ENCODE measurements at regions not wholly inside any gene's neighbourhood (a gene's known extent, or its start where the extent isn't known, plus 50 kb on each side); places are given as distances from the start of the nearest gene placed in this dataset.

- TF ChIP-seq YY1 (IDR thresholded peaks at IDR 0.05; ENCODE audit: low read depth), result no peak
- TF ChIP-seq ZBTB7A (IDR thresholded peaks at IDR 0.05; ENCODE audit: low read depth), result no peak
- no peak for TF ChIP-seq EGR1 (IDR thresholded peaks at IDR 0.05)
- TF ChIP-seq, protein P1, sequence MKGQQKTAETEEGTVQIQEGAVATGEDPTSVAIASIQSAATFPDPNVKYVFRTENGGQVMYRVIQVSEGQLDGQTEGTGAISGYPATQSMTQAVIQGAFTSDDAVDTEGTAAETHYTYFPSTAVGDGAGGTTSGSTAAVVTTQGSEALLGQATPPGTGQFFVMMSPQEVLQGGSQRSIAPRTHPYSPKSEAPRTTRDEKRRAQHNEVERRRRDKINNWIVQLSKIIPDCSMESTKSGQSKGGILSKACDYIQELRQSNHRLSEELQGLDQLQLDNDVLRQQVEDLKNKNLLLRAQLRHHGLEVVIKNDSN (IDR thresholded peaks at IDR 0.05), result no peak
- no peak for TF ChIP-seq TEAD4 (IDR thresholded peaks at IDR 0.05)
- TF ChIP-seq NFIC (IDR thresholded peaks at IDR 0.05), result no peak
- no peak for TF ChIP-seq EP300 (IDR thresholded peaks at IDR 0.05; ENCODE audit: borderline replicate concordance)
- TF ChIP-seq REST (IDR thresholded peaks at IDR 0.05; ENCODE audit: low read depth), result no peak
- TF ChIP-seq FOXM1 (IDR thresholded peaks at IDR 0.05; ENCODE audit: borderline replicate concordance, low read depth), result no peak
- TF ChIP-seq TCF12 (IDR thresholded peaks at IDR 0.05; ENCODE audit: low read depth), result no peak
- TF ChIP-seq RAD21 (IDR thresholded peaks at IDR 0.05; ENCODE audit: low read depth), result no peak
These were observed 417.7 kb upstream of the RBMS3 start for GRCh38 chr3:28863186-28863585.

GRCh38 chr3:28867836-28868235 is 413.0 kb upstream of the RBMS3 start:
- TF ChIP-seq ZBTB7A (IDR thresholded peaks at IDR 0.05; ENCODE audit: low read depth) (no peak), REST (IDR thresholded peaks at IDR 0.05; ENCODE audit: low read depth) (no peak), YY1 (IDR thresholded peaks at IDR 0.05; ENCODE audit: low read depth) (no peak), CEBPB (IDR thresholded peaks at IDR 0.05) (no peak), RAD21 (IDR thresholded peaks at IDR 0.05; ENCODE audit: low read depth) (no peak), CREB1 (IDR thresholded peaks at IDR 0.05; ENCODE audit: low read depth) (no peak), TAF1 (IDR thresholded peaks at IDR 0.05; ENCODE audit: low read depth) (no peak), TCF12 (IDR thresholded peaks at IDR 0.05; ENCODE audit: low read depth) (no peak), MAX (IDR thresholded peaks at IDR 0.05) (no peak), NFIC (IDR thresholded peaks at IDR 0.05) (no peak), EP300 (IDR thresholded peaks at IDR 0.05; ENCODE audit: borderline replicate concordance) (no peak), FOXM1 (IDR thresholded peaks at IDR 0.05; ENCODE audit: borderline replicate concordance, low read depth) (no peak), TEAD4 (IDR thresholded peaks at IDR 0.05) (no peak), EGR1 (IDR thresholded peaks at IDR 0.05) (no peak)
- TF ChIP-seq, protein P1 (IDR thresholded peaks at IDR 0.05), result no peak

DNA sequence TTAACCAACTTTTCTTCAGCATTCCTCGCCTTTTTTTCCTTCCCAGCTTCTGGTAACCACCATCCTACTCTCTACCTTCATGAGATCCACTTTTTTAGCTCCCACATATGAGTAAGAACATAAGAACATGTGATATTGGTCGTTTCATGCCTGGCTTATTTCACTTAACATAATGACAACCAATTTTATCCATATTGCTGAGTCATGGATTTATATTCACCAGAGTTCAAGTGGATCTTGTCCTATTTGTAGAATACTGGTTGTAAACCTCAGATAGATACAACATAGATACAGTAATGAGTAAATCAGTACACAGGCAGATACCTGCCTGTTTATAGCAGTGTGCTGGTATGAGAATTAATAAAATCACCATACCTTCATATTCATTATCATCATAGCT is 412.0 kb upstream of the RBMS3 start:
- TF ChIP-seq CEBPB (IDR thresholded peaks at IDR 0.05), result no peak
- no peak for TF ChIP-seq ZBTB7A (IDR thresholded peaks at IDR 0.05; ENCODE audit: low read depth)
- no peak for TF ChIP-seq NFIC (IDR thresholded peaks at IDR 0.05)
- TF ChIP-seq, protein P1 (IDR thresholded peaks at IDR 0.05), result no peak
- TF ChIP-seq REST (IDR thresholded peaks at IDR 0.05; ENCODE audit: low read depth), result no peak
- no peak for TF ChIP-seq MAX (IDR thresholded peaks at IDR 0.05)
- no peak for TF ChIP-seq TEAD4 (IDR thresholded peaks at IDR 0.05)
- TF ChIP-seq TAF1 (IDR thresholded peaks at IDR 0.05; ENCODE audit: low read depth), result no peak
- TF ChIP-seq CREB1 (IDR thresholded peaks at IDR 0.05; ENCODE audit: low read depth), result no peak
- no peak for TF ChIP-seq RAD21 (IDR thresholded peaks at IDR 0.05; ENCODE audit: low read depth)
- TF ChIP-seq EGR1 (IDR thresholded peaks at IDR 0.05), result no peak
- no peak for TF ChIP-seq TCF12 (IDR thresholded peaks at IDR 0.05; ENCODE audit: low read depth)
- TF ChIP-seq FOXM1 (IDR thresholded peaks at IDR 0.05; ENCODE audit: borderline replicate concordance, low read depth), result no peak
- TF ChIP-seq YY1 (IDR thresholded peaks at IDR 0.05; ENCODE audit: low read depth), result no peak

GRCh38 chr3:28877912-28878311 is 403.0 kb upstream of the RBMS3 start:
- TF ChIP-seq YY1 (IDR thresholded peaks at IDR 0.05; ENCODE audit: low read depth) (no peak), CREB1 (IDR thresholded peaks at IDR 0.05; ENCODE audit: low read depth) (no peak)
